GM19035 (cell line): ENCODE measurements at regions not wholly inside any gene's neighbourhood (a gene's known extent, or its start where the extent isn't known, plus 50 kb on each side); places are given as distances from the start of the nearest gene placed in this dataset.
"Not testable (repeated sequence)": the region's sequence is repeated elsewhere in the genome, so short reads cannot be mapped to it uniquely, and the experiment has no call there.

ENCODE experiments used
- ATAC-seq: cut with Tn5 transposase; IDR thresholded peaks from one replicate; pipeline ENCODE4 v1.9.1; 2021; ENCODE audit not compliant: unreplicated experiment

GRCh38 chr4:149983931-149984330 lies 94.3 kb upstream of the DCLK2 start:
- no peak for ATAC-seq

- no peak for ATAC-seq
These were observed 92.3 kb upstream of the DCLK2 start for GRCh38 chr4:149985981-149986380.

GRCh38 chr4:149986917-149987316 lies 91.3 kb upstream of the DCLK2 start:
- ATAC-seq = no peak

- no peak for ATAC-seq
These were observed 90.7 kb upstream of the DCLK2 start for GRCh38 chr4:149987330-149988086.

- ATAC-seq = no peak
These were observed 90.2 kb upstream of the DCLK2 start for GRCh38 chr4:149988087-149988410.

- no peak for ATAC-seq
These were observed 85.2 kb upstream of the DCLK2 start for GRCh38 chr4:149993030-149993429.

- no peak for ATAC-seq
These were observed 83.0 kb upstream of the DCLK2 start for GRCh38 chr4:149995134-149995756.

- ATAC-seq = no peak
These were observed 80.3 kb upstream of the DCLK2 start for GRCh38 chr4:149997881-149998421.

- no peak for ATAC-seq
These were observed 78.7 kb upstream of the DCLK2 start for GRCh38 chr4:149999485-150000074.

GRCh38 chr4:150001815-150002214 lies 76.4 kb upstream of the DCLK2 start:
- ATAC-seq = no peak

- no peak for ATAC-seq
These were observed 75.7 kb upstream of the DCLK2 start for GRCh38 chr4:150002561-150002960.

GRCh38 chr4:150004481-150004880 lies 73.8 kb upstream of the DCLK2 start:
- ATAC-seq = no peak

- ATAC-seq = no peak
These were observed 72.7 kb upstream of the DCLK2 start for GRCh38 chr4:150005537-150005936.

GRCh38 chr4:150006197-150006596 lies 72.0 kb upstream of the DCLK2 start:
- no peak for ATAC-seq

- no peak for ATAC-seq
These were observed 70.7 kb upstream of the DCLK2 start for GRCh38 chr4:150007512-150007911.

- no peak for ATAC-seq
These were observed 69.7 kb upstream of the DCLK2 start for GRCh38 chr4:150008546-150008945.

- ATAC-seq = no peak
These were observed 68.7 kb upstream of the DCLK2 start for GRCh38 chr4:150009533-150009932.

- ATAC-seq = peak; percentile 68
These were observed 67.6 kb upstream of the DCLK2 start for GRCh38 chr4:150010525-150011126.

GRCh38 chr4:150012851-150013360 lies 65.3 kb upstream of the DCLK2 start:
- no peak for ATAC-seq

- not testable (repeated sequence) for ATAC-seq
These were observed 62.3 kb upstream of the DCLK2 start for GRCh38 chr4:150015910-150016309.

GRCh38 chr4:150016621-150017020 lies 61.6 kb upstream of the DCLK2 start:
- ATAC-seq = not testable (repeated sequence)

- ATAC-seq = no peak
These were observed 60.0 kb upstream of the DCLK2 start for GRCh38 chr4:150018257-150018656.
